NOMO-1 treated with DMSO at 0.1 percent for 48 hours (cell line): ENCODE measurements at regions not wholly inside any gene's neighbourhood (a gene's known extent, or its start where the extent isn't known, plus 50 kb on each side); places are given as distances from the start of the nearest gene placed in this dataset.

Experiments
- DNase-seq: peaks from one replicate; lab custom pipeline; 2025; ENCODE audit not compliant: unreplicated experiment; lab: John Stamatoyannopoulos, UW

DNA sequence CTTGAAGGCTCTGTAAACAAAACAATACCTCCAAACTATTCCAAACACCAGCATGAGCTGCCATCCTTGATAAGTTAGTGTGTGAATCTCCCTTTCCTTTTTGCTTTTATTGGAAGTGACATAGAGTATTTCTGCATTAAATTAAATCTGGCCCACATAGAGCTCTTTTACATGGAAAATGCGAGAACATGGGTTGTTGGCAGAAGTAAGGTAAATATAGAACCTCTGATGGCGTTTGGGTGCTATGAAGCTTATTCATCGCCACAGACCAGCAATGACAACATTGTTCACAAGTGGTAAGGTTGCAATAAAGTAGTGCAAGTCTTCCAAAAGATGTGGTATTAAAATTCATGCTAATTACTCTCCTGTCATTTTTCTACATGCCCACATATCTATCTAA lies 445.8 kb upstream of the JAG1 start:
- DNase-seq, result no peak

DNA sequence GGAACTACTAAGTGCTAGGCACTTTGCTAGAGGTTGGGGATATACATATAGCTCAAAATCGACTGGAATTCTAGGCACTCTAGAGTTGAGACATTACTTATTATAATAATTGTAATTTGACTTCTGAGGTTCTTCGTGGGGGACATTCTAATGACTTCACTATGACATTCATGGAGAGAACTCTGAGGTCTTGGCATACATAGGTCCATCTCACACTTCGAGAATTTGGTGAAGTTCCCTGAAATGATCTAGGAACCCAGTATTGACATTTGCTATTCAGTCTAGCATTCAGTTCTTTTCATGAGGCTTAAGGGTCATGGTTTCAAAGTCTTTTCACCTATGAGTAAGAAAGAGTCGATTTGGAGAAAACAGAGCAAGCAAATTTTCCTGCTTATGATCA lies 446.6 kb upstream of the JAG1 start:
- DNase-seq, result no peak

- DNase-seq, result peak; percentile 15
These were observed 451.2 kb upstream of the JAG1 start for GRCh38 chr20:11124849-11125505.

GRCh38 chr20:11128220-11128718 lies 454.5 kb upstream of the JAG1 start:
- no peak for DNase-seq

DNA sequence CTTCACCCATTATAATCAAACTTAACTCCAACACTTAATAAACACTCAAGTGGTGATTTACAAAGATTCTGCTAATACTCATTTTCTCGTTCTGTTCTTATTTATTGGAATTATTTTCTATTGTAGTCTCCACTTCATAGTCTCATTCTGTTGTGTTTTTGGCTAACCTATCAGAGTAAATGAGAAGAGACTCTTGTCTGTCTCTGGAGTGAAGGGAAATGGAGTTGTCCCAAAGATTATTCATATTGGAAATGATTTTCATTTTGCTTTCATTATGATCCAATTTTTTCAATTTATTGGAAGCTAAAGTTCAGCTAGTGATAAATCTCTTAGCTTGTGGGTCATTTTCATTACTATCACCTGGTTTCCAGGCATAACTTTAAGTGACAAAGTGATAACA lies 454.9 kb upstream of the JAG1 start:
- DNase-seq, result no peak

DNA sequence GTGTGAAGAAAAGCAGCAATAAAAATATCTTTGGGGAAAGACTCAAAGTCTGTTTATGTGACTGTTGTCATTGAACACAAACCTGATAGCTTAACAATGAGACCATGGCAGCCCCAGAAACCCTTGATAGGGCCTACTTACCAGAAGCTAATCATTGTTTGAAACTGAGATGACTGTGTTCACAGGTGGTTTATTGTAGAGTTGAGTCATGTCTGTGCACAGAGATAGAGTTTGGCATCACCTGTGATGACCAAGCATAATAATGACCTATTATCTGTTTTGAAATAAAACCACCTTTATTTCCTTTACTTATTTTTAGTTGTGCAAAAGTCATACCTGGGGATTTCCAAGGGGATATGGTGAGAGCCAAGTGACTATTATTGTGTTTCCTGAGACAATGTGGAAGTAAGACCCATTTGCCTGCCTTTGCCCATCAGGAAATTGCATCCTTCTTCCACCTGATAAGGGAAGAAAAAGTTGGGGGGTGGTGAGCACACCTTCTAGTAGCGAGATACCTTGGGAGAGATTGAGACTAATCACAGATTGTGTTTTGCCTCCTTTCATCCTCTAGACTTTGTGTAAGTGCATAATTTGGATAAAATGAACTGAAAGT lies 456.9 kb upstream of the JAG1 start:
- no peak for DNase-seq

DNA sequence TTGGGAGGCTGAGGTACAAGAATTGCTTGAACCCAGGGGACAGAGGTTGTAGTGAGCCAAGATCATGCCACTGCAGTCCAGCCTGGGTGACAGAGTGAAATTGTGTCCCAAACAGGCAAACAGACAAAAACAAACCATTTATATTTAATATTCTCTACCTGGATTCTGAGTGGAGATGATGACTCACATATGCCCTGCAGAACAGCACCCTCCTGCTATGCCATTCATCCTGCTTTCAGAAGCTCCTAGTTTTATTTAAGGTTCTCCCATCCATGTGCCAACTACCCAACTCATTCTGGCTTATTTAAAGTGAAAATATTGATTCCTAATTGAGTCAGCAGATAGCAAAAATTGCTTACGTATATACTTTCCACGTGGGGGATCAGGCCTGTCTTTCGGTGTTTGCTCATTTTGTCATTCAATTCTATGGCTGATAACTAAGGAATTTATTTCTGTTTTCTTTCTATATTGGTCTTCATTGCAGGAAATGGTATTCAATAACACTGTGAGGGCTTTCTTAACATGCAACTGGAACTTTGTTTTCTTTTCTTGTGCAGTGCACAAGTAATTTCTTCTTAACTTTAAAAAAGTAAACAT lies 459.1 kb upstream of the JAG1 start:
- DNase-seq, result no peak

- no peak for DNase-seq
These were observed 462.9 kb upstream of the JAG1 start for GRCh38 chr20:11136691-11137090.

DNA sequence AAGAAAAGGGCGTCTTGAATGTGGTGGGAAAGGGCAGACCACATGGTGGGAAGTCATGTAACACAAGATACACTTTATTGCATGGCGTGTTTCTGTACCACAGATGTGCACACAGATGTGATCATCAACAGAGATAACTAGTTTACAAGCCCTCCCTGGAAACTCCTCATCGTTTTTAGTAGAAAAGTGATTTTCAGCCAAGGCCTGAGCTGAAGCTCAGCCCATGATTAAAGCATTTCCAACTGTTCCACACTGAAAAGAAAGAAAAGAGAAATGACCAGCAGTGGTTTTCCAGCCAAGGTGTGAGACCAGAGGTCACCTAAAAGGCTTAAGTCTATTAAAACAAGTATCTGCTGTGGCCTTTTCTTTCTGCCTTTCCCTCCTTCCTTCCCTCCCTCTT lies 463.9 kb upstream of the JAG1 start:
- no peak for DNase-seq

DNA sequence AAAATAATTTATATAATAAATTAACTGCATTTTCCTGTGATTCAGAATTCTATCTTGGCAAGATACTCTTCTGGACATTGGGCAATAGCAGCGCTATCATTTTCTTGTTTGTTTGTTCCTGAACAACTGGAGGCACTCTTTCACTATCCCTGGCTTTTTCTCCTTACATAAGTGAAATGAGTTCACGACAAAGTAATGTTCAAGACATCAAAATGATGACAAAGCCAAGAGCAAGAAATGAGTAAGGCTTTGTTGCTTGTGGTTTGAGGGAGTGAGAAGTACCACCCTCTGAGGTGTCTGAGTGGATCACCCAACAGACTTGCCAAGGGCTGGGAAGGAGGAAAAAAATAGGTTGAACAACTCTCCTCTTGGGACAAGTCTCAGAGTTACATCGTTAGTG lies 466.6 kb upstream of the JAG1 start:
- DNase-seq, result no peak

DNA sequence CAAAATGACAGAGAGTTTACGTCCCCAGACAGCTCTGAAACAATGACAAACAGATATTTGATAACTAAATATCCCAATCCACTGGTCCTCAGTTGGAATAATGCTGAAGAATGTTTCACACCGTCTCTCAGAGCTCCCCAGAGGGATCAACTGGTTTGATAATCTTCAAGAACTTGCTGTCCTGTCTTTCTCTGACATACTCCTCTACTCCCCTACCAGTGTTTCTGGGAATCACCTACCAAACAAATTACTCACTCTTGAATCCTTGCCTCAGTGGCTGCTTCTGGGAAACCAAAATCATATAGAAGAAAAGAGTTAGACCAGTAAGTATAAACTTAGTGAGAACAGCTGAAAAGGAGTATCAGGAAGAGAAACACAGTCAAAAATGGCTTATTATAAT lies 469.7 kb upstream of the JAG1 start:
- no peak for DNase-seq

DNA sequence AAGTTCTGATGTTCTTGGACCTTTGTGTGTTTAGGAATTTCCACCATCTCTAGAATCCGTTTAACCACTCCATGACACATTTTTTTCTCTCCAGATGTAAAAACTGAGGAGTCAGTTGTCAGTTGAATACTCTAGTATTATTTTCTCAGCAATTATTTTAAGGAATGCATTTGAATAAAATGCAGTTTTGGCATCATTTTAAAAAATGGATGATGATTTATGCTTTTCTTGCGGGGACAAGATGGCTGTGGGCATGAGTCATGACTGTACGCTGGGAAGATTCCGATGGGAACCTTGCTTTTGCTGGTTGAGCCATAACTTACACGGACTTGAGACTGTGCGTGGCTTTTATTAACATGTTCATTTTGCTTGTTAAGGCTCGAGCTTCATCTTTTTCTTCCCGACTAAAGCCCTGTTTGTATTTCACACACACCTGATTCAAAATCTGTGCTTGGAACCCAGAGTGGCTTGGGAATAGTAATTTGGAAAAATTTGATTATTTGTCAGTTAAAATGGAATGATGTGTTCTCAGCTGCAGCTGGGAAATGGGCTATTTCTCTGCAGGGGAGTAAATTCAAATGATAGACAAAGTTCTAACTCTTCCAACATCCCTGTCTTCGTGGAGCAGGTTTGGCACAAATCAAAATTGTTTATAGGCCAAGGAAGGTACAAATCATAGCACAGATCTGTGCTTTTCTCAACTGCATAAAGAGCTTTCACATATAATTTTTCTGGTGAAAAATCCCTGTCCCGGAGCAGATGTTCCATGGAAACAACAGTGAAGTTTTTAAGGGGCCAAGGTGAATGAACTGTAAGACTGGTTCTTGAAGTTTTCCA lies 470.5 kb upstream of the JAG1 start:
- DNase-seq, result no peak

DNA sequence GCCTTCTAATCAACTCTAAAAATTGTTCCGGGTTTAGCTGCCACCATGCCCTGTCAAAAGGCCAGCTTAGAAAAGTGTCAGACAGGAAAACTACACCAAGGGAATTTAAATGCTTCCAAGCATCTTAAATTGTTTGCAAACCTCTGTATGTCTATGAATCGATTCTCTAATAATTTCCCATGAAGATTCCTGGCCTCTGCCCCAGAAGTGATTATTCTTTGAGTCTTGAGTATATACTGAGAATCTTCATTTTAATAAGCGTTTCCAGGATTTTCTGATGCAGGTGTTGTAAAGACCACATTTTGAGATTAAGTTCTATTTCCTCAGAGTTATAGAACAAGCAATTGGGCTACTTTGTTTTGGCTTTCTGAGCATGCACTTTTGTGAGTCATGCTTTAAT lies 471.8 kb upstream of the JAG1 start:
- DNase-seq, result no peak

DNA sequence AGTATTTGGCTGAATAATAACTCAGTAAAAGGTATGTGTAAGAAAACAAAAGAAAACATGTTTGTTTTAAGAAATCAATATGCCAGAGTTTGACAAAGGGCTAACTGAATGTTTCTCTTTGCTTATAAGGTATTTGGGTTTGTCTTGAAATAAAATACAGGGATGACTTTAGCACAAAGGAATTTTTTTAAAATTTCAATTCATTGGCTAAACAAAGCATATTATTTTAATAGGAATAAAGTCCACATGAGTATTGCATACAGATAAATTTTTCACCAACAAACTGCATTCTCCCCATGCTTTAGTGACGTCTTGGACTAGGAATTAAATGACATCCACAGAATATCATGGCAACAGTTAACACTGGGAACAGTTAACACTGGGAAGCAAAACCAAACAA lies 480.0 kb upstream of the JAG1 start:
- no peak for DNase-seq

- no peak for DNase-seq
These were observed 481.5 kb upstream of the JAG1 start for GRCh38 chr20:11155156-11155756.

DNA sequence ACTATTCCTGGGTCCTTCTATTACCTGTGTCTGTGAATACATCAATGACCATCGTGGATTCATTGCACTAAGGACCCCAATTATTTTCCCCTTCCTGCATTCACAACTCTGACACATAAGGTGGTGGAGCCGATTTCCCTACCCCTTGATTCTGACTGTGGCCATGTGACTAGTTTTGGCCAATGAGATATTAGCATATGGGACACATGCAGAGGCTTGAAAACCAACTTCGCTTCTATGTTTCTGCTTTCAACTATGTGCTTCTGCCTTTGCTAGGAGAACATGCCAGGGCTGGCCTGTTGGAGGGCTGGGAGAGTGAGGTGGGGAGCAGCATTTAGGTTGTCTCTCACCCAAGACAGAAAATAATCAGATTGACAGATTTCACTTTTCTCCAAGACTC lies 483.1 kb upstream of the JAG1 start:
- no peak for DNase-seq

DNA sequence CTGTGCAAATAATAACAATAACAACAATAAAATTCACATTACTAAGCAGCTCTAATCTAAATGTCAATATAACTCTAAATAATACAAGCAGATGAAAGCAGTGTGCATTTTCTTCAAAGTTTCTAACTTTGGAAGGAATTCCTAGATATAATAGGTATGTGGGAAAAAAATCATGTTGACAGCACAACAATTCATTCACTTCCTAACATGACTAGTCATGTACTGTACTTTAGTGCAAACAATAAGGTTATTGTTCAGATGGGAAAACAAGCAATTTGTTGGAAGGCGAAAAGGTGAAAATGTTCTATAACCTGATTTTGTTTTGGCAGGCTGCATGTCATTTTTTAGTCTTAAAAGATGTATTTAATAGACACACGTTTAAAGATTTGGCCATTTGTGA lies 484.3 kb upstream of the JAG1 start:
- DNase-seq, result no peak

DNA sequence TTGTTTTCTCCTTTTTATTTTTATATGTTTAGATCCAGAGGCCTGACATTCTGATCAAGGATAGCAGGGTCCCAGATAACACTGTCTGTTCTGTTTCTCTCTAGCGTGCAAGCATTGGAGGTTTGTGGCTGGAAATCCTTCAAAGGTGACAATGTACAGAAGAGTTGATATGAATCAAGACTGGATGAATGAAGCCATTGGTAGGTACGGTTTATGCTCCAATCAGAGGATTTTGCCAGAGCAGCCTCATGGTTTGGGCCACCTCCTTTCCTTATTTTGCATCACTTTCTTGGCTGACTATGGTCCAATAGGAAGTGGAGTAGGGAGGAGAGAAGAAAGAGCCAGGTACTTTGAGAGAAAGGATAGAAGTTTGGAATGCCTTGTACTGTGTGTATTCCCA lies 484.8 kb upstream of the JAG1 start:
- no peak for DNase-seq

DNA sequence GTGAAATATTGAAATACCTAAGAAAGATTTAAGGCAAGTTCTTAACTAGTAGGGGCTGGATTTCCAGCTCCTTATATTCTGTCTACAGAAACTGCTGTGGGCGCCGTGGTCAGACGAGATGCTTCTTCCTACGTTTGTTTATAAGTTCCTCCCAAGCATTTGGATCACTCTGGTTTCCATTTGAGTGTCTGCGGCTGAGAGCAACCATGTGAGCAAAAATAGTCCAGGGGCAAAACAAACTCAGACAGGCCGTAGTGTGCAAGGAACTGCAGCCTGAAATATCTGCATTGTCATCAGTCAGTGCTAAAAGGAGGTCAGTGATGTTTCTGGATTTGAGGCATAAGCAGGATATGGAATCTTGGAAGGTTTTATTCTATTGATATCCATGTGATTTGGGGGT lies 485.9 kb upstream of the JAG1 start:
- DNase-seq, result no peak

- no peak for DNase-seq
These were observed 488.4 kb upstream of the JAG1 start for GRCh38 chr20:11162026-11162775.

DNA sequence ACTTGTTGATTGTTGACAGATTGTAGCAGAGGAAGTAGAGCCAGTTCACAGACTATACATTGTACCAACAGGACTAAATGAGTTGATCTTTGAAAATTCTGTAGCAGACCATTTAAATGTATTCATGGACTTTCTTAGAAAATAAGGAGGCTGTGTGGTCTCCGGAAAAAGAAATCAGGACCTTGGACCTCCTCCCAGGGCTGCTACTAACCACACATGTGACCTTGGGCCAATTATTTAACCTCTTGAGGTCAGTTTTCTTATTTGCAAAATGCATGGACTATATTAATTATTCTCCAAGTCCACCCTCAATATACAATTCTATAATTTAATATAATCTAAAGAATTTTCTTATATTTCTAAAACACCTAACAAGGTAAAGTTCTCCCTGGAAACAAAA lies 492.0 kb upstream of the JAG1 start:
- no peak for DNase-seq
